Left colon (tissue), 2 donors: ENCODE measurements at regions not wholly inside any gene's neighbourhood (a gene's known extent, or its start where the extent isn't known, plus 50 kb on each side); places are given as distances from the start of the nearest gene placed in this dataset.
"Not testable (repeated sequence)": the region's sequence is repeated elsewhere in the genome, so short reads cannot be mapped to it uniquely, and the experiment has no call there.

ENCODE experiments used
- ATAC-seq: fragments of 200-7000 bp; cut with Tn5 transposase; one replicate; pipeline ENCODE4 v1.9.1; 2020; ENCODE audit warnings: mild to moderate bottlenecking, moderate library complexity
- DNase-seq, 2 donors: peaks; one replicate each; pipeline ENCODE4 v3.0.0-alpha.2; 2020
- intact Hi-C, 2 donors: fragments of 100-400 bp; cut with DNase I in 1 of 2; cut with micrococcal nuclease in 1 of 2; formaldehyde crosslinking; loops; one replicate each; pipeline versions ENCODE4 v1.11.2 to v1.14.0; 2022; cut with DNase I, micrococcal nuclease
- donor health status: DM: no; HTN: no; CAD: no.
- donor health status: DM: yes; HTN: yes; CAD: no.

DNA sequence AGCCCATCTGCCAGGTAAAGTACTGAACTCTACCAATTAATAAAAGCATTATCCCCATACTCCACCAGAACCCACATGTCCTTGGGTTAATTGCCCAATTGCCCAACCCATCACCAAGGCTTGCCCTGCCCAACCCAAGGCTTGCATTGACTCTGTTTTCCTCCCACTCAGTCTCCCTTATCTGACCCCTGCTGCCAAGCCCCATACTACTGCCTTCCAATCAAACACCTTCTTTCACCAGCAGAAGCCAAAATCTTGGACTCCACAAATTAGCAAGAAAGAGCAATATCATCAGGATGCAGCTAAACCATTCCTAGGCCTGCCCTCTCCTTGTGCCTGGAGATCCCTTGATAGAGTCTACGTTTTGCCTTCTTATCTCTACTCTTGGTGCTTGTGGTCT lies 602.9 kb downstream of the NTRK3 start:
- DNase-seq (no peak), ATAC-seq (no peak)
- intact Hi-C loops = no loop called here

DNA sequence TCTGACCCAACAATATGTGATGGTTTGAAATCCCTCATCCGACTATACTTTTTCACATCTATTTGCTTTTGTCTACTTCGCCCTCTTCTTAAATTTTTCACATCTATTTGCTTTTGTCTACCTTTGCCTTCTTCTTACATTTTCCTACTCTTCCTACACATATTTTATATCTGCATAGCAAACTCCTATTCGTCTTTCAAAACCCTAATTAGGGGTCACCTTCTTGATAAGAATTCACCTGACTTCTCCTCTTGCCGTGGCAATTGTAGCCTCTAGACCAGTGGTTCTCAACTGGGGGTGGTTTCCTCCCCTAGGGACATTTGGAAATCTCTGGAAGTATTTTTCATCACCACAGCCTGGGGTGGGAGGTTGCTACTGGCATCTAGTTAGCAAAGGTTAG lies 607.4 kb downstream of the NTRK3 start:
- DNase-seq (no peak), ATAC-seq (no peak)
- intact Hi-C loops = no loop called here

DNA sequence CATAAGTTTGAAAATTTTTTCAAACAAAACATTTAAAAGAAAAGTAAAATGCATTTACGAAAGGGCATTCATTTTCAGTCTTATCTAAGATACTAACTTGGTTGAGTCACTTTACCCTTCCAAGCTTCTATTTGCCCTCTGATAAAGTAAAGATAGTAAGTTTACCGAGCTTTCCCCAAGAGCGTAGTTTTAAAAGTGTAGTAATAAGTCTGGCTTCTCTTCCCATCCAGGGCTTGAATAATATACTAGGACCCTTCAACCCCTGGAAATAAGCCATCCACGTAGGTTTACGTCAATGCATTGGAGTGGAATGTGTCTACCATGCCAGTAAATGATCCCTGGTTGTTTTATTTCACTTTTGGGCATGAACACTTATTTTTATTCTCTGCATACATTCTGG lies 608.3 kb downstream of the NTRK3 start:
- intact Hi-C loops = no loop called here
- DNase-seq = no peak
- ATAC-seq = no peak

DNA sequence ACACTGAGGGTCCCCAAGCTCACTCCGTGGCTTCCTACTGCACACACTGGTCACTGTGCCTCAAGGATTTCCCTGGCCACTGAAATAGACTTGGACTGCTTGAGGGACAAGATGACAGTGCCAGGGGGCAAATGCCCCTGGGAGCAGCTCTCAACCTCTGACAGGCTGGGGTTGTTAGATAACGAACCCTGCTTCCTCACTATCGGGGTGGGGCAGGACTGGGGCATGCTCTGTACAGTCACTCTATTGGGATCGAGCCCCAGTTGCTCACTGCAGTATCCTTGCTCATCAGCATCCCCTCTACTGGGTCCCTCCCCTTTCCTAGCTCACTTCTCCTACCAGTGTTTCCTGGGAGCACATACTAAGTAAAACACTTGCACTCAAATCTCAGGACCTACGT lies 610.8 kb downstream of the NTRK3 start:
- intact Hi-C loops = no loop called here
- DNase-seq = no peak
- ATAC-seq = no peak

DNA sequence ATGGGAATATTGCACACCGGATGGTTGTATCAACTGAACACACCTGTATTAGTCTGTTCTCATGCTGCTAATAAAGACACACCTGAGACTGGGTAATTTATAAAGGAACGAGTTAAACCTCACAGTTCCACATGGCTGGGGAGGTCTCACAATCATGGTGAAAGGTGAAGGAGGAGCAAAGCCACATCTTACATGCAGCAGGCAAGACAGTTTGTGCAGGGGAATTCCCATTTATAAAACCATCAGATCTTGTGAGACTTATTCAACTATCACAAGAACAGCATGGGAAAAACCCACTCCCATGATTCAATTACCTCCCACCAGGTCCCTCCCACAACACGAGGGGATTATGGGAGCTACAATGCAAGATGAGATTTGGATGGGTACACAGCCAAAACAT lies 613.5 kb downstream of the NTRK3 start:
- intact Hi-C loops, ATAC-seq: not testable (repeated sequence)

DNA sequence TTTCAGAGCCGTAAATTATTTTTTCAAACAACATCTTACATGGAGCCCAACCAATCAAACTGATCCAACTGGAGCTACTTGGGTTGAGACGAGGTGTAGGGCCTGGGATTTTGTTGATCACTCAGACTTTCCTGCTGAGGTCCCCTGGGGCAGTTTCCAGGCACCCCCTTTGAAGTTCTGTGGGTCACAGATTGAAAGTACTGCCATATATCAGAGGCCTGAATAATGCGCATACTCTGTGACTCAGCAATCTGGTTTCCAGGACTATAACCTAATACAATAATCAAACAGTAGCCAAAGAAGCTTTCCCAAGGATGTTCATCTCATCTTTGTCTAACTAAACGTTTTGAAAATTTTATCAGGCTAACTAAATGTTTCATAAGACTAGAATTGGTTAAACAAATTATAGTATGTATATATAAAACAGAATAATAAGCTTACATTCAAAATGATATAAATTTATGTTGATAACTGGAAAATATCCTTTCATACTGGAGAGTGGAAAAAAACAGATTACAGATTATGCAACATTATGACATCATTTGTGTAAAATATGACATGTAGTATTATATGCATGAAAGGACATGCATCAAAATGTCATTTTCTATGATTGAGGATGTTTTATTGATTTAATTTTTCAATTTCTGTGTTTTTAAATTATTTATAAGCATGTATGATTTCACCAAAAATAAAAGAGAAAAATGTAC lies 617.1 kb downstream of the NTRK3 start:
- DNase-seq = no peak
- ATAC-seq = no peak
- intact Hi-C loops = no loop called here

More for the DNA sequence above, 613.5 kb downstream of the NTRK3 start:
- not testable (repeated sequence) for DNase-seq

DNA sequence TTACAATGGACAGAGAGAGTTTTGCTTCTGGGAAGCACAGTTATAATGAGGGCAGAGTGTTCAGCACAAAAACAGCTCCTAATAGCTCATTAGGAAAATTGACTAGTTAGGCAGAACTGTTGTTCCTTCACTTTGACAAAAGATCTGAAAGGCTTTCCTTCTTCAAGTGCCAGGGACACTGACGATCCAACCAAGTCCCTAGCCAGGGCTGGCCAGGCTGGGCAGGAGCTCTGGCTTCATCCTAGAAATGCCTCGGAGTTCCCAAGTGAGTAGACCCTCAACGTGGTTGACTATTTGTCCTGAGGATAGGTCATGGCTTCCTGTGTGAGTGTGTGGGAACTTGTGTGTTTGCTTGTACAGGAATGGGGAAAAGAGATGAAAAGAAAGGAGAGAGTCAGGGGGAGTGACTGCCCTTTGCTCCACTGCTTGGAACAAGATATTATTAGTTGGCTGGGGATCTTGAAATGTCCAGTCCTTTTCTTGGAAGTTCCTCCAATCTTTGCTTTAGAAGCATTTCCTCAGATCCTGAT lies 617.9 kb downstream of the NTRK3 start:
- DNase-seq (no peak), ATAC-seq (no peak)
- intact Hi-C loops = no loop called here

DNA sequence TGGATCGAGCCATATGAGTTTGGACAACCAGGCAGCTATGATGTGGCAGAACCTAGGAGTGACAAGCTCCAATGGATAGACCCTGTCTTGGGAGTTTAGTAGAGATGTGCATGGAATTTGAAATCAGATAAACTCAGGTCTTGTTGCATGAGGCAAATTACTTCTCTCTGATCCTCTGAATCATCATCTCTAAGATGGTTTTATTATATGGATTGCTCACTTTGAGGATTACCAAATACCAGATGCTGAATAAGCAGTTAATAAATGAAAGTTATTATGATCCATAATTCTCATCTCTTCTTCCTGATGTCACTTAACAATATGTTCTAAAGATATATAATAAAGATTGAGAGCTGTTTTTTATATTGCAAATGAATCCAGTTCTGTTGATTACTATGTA lies 622.2 kb downstream of the NTRK3 start:
- DNase-seq (no peak), ATAC-seq (no peak)
- intact Hi-C loops = no loop called here

DNA sequence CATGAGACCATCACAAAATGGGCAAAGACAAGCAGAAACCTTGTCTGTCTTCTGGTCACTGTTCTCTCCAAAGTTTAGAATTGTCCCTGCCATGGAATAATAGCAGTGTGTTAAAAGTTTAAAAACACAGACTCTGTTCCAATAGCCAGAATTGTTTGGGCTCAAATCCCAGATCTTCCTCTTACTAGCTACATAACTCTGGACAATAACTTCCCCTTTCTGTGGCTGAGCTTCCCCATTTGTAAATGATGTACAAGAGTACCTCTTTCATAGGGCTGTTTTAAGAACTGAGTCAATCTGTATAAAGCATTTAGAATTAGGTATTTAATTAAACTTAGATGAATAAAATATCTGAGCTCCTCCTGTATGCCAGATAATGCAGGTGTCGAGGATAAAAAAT lies 623.0 kb downstream of the NTRK3 start:
- DNase-seq = no peak
- no peak for ATAC-seq
- intact Hi-C loops = no loop called here

DNA sequence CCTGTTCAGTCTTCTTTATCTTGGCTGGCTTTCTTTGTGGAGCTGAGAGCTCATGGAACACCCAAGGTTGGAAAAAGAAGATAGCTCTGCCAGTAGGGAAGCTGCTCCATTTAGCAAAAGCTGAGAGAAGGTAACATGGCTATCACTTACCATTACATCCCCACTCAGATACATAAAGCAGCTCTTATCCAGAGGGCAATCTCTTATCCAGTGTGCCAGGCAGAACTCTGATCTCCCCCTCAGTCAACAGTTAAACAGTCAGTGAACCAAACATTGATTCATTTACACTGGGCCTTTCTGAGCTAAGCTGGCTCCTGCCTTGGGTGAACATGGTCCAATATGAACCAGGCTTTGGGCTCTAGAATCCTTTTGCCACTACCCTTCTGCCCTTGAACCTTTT lies 624.2 kb downstream of the NTRK3 start:
- DNase-seq (no peak), ATAC-seq (no peak)
- intact Hi-C loops = no loop called here

DNA sequence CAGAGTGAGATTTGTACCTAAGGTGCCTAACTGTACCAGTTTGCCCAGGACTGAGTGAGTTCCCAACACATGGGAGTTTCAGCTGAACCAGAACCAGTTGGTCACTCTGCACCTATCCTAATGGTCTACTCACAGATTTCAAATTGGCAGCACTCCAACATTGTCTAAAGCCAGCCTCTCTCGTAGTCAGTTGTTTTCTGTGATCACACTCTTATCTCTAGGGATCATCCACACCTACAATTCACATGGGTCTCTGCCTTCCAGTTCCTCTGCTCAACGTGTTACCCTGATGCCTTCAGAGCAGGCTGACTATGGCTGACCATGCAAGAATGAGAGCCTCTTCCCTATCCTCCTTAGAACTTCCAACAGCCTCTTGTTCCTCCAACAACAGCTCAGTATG lies 624.8 kb downstream of the NTRK3 start:
- intact Hi-C loops = no loop called here
- DNase-seq (no peak), ATAC-seq (no peak)

DNA sequence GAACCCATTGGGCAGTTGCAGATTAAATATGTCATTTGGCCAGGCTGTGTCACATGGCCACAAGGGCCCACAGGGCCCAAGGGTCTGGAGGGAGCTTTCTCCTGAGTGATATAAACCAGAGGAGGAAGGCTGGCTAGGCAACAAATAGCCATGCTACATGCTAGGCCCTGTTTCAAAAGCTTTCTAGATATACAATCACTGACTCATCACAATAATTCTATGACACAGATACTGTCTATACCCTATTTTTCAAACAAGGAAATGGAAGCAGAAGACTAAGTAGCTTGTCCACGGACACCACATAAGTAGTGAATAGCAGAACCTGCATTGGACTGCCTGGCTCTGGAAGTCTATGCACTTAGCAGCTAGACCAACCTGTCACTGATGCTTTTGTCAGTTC lies 625.4 kb downstream of the NTRK3 start:
- no peak for ATAC-seq
- intact Hi-C loops = no loop called here
- no peak for DNase-seq

DNA sequence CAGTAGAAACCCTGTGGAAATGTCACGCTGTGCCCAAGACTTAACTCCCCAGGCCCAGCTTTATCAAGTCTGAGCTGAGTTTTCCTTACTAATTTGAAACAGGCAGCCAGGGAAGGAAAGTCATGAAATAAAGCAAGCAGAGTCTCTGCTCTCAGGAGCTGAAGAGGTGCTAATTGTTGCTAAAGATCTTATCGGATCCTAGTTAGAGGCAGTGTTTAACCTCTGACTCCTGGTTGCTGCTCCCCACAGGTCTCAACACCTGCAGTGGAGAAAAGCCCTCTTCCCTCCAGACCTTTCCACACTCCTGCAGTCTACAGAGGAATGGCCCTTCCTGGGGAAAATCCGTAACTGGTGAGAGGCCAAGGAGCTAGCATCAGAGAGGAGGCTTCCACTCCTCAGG lies 628.2 kb downstream of the NTRK3 start:
- ATAC-seq (no peak), DNase-seq (no peak)
- intact Hi-C loops = no loop called here

DNA sequence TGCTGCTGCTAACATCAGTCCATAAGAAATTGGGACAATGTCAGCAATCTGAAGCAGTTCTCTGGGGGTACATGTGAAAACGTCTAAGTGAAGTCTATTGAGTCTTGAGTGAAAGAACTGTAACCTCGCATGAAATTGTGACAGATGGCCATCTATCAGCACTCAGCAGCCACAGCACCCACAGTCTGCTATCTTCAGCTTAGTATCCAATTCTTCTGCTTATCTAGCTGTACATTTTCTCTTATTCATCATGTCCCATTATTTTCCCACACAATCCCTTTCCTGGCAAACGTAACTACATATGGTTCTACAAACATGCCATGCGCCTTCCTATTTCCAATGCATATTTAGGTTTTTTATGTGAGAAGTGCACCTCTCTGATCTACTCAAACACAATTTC lies 629.7 kb downstream of the NTRK3 start:
- DNase-seq (no peak), ATAC-seq (no peak)
- intact Hi-C loops = no loop called here

DNA sequence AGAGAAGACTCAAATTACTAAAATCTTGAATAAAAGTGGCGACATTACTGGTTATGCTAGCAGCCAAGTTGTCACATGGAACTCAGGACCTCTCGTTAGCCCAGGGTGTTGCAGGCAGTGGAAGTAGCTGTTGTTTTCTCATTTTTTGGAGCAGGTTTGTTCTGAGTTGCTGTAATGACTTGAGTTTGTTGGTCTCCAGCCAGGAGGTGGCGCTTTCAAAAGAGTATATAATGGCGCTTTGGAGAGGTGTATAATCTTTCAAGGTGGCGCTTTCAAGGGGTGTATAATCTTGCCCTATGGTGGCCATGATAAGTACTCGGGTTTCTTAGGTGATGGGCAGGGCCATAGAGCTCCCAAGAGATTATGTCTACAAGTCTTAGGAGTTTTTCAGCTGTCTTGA lies 632.7 kb downstream of the NTRK3 start:
- DNase-seq (no peak), ATAC-seq (no peak)

DNA sequence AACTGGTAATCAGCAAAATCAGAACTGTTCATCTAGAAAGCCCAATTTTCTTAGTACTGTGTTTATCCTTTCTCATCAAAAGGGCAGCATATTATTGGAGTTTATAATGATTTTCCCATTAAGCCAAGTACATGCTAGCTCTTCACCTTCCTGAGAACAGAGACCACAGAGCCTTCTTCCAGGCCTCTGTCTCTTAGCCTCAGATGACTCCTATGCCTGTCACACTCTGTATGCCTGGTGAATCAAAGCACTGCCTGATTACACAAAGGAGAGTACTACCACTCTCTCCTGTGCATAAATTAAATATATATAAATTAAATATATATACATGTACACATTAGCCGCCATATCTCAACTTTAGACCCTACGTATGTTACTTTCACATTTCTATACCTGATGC lies 636.1 kb downstream of the NTRK3 start:
- ATAC-seq (no peak), DNase-seq (no peak)
- intact Hi-C loops = no loop called here

More for the DNA sequence above, 632.7 kb downstream of the NTRK3 start:
- intact Hi-C loops = no loop called here

DNA sequence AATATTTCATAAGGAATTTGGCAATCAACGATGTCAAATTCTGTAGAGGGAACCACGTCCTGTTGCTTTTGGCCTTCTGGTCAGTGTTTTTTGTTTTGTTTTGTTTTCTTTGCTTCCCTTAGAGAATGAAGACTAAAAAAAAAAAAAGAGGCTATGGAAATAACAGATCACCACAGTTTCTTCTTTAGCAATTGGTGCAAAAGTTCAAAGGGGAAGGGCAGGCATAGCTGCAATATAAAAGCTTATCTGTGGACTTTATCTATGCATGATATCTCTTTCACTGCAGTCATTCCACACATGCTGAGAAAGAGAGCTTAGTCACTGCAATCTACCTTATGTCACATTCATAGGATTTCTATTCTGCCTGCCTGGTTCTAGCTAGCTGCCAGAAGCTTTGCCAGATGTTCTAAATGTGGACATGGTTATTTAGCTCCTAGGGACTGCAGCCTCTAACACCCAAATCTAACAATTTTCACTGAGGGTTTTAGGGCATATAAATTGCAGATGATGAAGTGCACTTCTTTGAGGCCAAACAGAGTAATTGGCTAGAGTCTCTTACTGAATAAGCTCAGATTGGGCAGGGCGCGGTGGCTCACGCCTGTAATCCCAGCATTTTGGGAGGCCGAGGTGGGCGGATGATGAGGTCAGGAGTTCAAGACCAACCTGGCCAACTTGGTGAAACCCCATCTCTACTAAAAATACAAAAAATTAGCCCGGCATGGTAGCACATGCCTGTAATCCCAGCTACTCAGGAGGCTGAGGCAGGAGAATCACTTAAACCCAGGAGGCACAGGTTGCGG lies 637.2 kb downstream of the NTRK3 start:
- ATAC-seq (no peak), DNase-seq (no peak)
- intact Hi-C loops = no loop called here

DNA sequence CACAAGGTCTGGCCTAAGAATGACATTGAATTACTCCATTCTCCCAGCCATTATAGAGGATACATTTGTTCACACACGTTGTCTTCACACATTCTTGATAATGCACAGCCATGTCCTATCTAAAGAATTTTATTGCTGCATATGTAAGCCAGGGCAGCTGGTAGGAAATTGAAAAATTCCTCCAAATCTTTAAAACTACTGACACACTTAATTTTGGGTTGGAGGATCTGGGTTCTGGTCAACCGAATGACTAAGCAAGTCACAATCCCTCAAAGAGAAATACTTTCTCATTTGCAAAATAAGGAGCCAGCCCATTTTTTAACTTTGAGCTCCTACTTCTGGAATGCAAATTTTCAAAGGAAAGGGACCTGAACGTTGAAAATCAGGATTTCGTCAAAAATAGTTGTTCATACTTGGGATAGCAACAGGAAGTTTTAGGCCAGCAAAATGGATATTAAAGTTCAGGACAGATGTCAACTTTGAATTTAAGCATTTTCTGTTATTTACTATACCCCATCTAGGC lies 638.3 kb downstream of the NTRK3 start:
- no peak for DNase-seq
- intact Hi-C loops = no loop called here
- ATAC-seq = no peak

DNA sequence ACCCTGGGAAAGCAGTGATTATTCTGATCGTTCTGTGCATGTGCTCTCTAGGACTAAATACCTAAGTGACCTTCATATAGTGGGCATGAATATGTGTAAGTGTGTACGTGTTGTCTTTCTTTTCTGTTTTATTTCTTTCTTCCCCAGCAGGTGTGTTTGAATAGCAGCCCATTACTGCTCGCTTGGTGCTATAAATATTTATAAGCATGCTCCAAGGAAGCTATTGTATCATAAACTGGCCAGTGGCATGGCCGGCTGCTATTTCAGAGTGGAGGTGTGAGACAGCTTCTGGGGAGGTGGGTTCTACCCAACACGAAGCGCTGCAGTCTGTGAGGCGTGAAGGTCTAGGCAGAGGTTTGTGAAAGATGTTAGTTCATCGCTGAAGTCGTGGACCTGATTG lies 641.8 kb downstream of the NTRK3 start:
- no peak for DNase-seq
- intact Hi-C loops = no loop called here

DNA sequence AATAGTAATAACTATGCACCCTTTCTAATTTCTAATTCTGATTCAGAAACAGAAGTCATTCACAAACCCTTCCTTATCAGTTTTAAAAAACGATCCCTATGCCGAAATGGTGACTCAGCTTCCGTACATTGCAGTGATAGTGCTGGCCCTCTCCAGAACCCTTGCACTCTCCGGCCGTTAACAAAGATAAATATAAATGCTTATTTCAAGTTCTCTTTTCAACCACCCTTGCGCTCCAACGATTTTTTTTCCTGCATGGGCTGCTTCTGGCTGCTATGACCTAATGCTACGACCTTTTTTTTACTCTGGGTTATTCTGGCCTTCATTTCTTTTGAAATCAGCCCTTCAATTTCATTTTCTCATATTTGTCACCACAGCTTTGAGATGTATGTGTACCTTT lies 646.2 kb downstream of the NTRK3 start:
- no peak for DNase-seq
- intact Hi-C loops = no loop called here
- no peak for ATAC-seq

More for the DNA sequence above, 641.8 kb downstream of the NTRK3 start:
- ATAC-seq = no peak
